ENCODE measurements at regions not wholly inside any gene's neighbourhood (a gene's known extent, or its start where the extent isn't known, plus 50 kb on each side); places are given as distances from the start of the nearest gene placed in this dataset.

DNA sequence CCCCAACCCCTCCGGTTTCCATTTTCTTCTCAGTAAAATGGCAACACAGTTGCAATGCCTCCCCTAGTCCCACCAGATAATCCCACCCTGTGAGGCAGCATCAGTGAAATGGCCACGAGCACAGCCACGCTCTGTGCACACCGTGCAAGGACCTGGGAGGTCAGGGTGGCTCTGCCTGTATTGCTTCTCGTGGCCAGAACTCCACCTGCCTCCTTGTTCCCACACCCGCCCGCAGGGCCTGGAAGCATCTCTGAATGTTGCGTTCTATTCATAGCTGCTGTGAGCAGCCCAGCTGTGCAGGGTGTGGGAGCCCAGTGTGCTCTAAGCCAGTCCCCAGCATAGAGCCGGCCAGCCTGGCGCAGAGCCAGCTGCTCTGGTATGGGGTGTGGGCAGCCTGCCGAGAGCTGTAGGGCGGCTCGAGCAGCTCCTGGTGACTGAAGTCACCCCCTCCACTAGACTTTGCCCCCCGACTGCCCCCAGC is 161.1 kb downstream of the DLL1 start:
- TF ChIP-seq, protein P1, sequence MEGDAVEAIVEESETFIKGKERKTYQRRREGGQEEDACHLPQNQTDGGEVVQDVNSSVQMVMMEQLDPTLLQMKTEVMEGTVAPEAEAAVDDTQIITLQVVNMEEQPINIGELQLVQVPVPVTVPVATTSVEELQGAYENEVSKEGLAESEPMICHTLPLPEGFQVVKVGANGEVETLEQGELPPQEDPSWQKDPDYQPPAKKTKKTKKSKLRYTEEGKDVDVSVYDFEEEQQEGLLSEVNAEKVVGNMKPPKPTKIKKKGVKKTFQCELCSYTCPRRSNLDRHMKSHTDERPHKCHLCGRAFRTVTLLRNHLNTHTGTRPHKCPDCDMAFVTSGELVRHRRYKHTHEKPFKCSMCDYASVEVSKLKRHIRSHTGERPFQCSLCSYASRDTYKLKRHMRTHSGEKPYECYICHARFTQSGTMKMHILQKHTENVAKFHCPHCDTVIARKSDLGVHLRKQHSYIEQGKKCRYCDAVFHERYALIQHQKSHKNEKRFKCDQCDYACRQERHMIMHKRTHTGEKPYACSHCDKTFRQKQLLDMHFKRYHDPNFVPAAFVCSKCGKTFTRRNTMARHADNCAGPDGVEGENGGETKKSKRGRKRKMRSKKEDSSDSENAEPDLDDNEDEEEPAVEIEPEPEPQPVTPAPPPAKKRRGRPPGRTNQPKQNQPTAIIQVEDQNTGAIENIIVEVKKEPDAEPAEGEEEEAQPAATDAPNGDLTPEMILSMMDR (conservative IDR thresholded peaks at IDR 0.05; ENCODE audit: low read depth in 2 of 2): no peak
- TF ChIP-seq EZH2 (IDR thresholded peaks at IDR 0.05; ENCODE audit: low read depth, unreplicated experiment) (no peak), POLR2AphosphoS5 (IDR thresholded peaks at IDR 0.05; ENCODE audit: low read depth) (no peak)
- TF ChIP-seq, protein P2, sequence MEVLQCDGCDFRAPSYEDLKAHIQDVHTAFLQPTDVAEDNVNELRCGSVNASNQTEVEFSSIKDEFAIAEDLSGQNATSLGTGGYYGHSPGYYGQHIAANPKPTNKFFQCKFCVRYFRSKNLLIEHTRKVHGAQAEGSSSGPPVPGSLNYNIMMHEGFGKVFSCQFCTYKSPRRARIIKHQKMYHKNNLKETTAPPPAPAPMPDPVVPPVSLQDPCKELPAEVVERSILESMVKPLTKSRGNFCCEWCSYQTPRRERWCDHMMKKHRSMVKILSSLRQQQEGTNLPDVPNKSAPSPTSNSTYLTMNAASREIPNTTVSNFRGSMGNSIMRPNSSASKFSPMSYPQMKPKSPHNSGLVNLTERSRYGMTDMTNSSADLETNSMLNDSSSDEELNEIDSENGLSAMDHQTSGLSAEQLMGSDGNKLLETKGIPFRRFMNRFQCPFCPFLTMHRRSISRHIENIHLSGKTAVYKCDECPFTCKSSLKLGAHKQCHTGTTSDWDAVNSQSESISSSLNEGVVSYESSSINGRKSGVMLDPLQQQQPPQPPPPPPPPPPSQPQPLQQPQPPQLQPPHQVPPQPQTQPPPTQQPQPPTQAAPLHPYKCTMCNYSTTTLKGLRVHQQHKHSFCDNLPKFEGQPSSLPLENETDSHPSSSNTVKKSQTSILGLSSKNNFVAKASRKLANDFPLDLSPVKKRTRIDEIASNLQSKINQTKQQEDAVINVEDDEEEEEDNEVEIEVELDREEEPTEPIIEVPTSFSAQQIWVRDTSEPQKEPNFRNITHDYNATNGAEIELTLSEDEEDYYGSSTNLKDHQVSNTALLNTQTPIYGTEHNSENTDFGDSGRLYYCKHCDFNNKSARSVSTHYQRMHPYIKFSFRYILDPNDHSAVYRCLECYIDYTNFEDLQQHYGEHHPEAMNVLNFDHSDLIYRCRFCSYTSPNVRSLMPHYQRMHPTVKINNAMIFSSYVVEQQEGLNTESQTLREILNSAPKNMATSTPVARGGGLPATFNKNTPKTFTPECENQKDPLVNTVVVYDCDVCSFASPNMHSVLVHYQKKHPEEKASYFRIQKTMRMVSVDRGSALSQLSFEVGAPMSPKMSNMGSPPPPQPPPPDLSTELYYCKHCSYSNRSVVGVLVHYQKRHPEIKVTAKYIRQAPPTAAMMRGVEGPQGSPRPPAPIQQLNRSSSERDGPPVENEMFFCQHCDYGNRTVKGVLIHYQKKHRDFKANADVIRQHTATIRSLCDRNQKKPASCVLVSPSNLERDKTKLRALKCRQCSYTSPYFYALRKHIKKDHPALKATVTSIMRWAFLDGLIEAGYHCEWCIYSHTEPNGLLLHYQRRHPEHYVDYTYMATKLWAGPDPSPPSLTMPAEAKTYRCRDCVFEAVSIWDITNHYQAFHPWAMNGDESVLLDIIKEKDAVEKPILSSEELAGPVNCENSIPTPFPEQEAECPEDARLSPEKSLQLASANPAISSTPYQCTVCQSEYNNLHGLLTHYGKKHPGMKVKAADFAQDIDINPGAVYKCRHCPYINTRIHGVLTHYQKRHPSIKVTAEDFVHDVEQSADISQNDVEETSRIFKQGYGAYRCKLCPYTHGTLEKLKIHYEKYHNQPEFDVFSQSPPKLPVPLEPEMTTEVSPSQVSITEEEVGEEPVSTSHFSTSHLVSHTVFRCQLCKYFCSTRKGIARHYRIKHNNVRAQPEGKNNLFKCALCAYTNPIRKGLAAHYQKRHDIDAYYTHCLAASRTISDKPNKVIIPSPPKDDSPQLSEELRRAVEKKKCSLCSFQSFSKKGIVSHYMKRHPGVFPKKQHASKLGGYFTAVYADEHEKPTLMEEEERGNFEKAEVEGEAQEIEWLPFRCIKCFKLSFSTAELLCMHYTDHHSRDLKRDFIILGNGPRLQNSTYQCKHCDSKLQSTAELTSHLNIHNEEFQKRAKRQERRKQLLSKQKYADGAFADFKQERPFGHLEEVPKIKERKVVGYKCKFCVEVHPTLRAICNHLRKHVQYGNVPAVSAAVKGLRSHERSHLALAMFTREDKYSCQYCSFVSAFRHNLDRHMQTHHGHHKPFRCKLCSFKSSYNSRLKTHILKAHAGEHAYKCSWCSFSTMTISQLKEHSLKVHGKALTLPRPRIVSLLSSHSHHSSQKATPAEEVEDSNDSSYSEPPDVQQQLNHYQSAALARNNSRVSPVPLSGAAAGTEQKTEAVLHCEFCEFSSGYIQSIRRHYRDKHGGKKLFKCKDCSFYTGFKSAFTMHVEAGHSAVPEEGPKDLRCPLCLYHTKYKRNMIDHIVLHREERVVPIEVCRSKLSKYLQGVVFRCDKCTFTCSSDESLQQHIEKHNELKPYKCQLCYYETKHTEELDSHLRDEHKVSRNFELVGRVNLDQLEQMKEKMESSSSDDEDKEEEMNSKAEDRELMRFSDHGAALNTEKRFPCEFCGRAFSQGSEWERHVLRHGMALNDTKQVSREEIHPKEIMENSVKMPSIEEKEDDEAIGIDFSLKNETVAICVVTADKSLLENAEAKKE (CRISPR knock-in tag; IDR thresholded peaks at IDR 0.05): no peak

All from GM23338 (cell line).